GM12872 (cell line): ENCODE measurements at regions not wholly inside any gene's neighbourhood (a gene's known extent, or its start where the extent isn't known, plus 50 kb on each side); places are given as distances from the start of the nearest gene placed in this dataset.

Source experiments
- CTCF ChIP-seq: IDR thresholded peaks from 3 replicates; pipeline ENCODE4 v1.5.1; 2011; ENCODE audit warnings: low read depth, mild to moderate bottlenecking, low read length, moderate library complexity; ENCODE audit not compliant: insufficient read depth

DNA sequence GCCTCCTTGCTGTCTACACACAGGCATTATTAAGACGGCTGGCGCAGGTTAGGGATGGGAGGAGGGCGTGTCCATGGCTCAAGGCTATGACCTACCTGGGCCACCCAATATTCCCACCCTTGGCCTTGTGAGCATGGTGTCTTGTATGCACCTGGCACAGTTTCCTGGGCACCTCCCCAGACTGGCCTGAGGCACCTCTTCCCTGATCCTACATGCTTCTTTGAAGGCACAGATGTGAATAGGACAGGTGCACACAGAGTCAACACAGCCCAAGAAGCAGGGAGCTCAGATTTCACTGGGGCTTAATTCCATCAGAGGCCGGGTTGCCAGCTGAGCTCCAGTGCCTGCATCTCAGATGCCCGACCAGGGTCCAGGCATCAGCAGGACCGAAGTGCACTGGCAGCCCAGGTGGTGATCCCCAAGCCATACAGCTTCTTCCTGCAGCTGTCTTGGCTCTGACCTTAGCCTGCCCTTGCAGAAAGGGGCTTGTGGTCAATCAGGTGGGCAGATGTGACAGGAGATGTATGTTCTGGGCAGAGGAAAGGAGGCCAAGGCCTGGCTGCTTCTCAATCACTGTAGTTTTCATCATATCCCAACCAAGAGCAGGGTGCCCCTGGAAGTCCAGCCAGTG, 287.7 kb downstream of the CLIC5 start:
- TF ChIP-seq CTCF: no peak

- TF ChIP-seq CTCF: no peak
These were observed 288.4 kb downstream of the CLIC5 start for GRCh38 chr6:45727228-45727627.

DNA sequence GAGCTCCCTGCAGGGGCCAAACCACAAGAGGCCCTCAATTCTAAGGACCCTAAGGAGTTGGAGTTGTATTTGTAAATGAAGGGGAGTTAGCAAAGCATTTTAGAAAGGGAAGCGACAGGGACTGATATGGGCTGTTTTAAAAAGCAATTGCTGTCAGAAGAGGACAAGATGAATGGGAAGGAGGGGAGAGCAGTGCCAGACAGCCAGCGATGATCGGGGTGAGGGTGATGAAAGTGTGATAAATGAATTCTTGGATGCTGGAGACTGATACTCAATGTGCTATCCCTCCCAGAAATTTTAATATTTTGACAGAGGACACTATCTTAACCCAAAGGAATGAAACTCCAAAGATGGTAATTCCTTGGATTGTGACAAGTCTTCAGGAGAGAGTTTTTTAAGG, 289.2 kb downstream of the CLIC5 start:
- no peak for TF ChIP-seq CTCF

GRCh38 chr6:45724511-45724910, 291.1 kb downstream of the CLIC5 start:
- no peak for TF ChIP-seq CTCF

- TF ChIP-seq CTCF: no peak
These were observed 291.6 kb downstream of the CLIC5 start for GRCh38 chr6:45724027-45724426.

GRCh38 chr6:45722876-45723275, 292.8 kb downstream of the CLIC5 start:
- no peak for TF ChIP-seq CTCF

DNA sequence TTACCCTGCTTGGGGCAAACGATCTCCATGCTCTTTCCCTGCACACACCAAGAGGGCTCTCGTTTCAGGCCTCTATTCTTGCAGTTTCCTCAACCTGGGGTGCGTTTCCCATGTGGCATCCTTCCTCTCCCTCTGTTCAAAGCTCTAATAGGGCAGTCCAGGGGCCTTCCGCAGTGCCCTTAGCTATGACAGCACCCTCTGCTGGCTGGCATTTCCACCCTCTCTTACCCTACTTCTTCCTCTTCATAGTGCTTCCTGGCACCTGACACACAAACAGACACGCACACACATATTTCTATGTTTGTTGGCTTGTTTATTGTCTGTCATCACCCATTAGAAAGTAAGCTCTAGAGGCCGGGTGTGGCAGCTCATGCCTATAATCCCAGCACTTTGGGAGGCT, 294.0 kb downstream of the CLIC5 start:
- 0 out of 3 replicates have a peak, but pooled peaks have one; percentile 15 for TF ChIP-seq CTCF

DNA sequence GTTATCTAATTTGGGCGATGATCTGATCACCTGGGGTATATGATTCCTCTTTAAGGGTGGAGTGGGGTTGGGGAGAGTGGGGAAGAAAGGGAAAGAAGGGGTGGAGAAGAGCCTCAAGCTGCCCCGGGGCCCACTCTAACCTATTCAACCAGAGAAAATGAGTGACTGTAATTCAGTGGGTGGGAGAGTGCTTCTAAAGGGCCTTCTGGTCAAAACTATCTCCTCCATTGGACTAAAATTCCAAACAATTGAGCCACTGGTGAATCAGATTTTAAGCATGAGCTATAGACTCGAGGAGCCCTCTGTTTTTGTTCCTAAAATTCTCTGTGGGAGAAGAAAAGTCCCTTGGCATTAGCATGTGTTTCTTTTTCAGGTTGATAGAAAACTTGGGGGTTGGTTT, 296.8 kb downstream of the CLIC5 start:
- no peak for TF ChIP-seq CTCF
